ENCODE measurements at regions not wholly inside any gene's neighbourhood (a gene's known extent, or its start where the extent isn't known, plus 50 kb on each side); places are given as distances from the start of the nearest gene placed in this dataset.

GRCh38 chr11:91188484-91188883, 965.6 kb upstream of the CHORDC1 start:
- DNase-seq = no peak

DNA sequence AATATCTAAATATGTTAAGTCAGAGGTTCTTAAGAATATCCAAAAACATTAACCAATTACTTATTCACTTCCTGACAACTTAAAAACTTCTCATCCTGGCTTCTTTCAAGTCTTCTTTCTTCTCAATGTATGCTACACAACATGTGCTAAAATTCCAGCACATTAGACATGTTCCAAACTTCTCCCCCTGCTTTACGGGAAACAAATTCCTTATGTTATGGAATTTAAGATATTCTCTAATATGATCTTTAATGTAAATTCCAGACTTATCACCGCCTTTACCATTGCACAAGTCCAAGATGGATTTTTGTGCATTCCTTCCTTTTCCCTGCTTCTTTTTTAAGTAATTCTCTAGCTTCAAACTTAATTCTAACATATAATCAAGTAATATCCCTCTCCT, 964.5 kb upstream of the CHORDC1 start:
- no peak for DNase-seq

DNA sequence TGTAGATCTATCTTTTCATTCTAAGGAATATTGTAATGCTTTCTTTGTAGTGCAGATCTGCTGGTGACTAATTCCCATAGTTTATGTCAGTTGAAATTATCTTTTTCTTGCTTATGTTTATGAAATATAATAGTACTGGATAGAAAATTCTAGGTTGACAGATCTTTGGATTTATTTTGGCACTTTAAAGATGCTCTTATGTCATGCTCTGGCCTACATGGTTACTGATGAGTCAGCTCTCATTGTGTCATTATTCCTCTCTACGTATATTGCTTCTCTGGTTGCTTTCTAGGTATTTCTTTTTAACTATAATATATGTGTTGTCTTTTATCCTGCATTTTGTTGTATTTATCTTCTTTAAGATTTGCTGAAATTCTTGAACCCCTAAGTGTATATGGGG, 955.5 kb upstream of the CHORDC1 start:
- no peak for DNase-seq

- no peak for DNase-seq
Observed at GRCh38 chr11:91174734-91175133, 951.9 kb upstream of the CHORDC1 start.

DNA sequence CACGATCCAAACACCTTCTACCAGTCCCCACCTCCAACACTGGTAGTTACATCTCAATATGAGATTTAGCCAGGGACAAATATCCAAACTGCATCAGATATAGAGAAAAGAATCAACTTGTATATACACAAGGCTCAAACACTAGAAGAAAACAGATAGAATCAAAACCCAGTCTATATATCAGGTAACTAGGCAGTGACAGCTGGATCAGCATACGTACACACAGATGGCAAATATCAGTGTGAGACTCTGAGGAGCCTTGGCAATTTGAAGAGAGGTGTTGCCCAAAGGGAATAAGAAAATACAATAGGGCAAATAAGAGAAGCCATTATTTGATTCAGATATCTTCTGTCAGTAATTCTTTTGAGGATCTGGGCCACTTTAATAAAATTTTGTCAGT, 951.3 kb upstream of the CHORDC1 start:
- no peak for DNase-seq

GRCh38 chr11:91173701-91174100, 950.9 kb upstream of the CHORDC1 start:
- no peak for DNase-seq

DNA sequence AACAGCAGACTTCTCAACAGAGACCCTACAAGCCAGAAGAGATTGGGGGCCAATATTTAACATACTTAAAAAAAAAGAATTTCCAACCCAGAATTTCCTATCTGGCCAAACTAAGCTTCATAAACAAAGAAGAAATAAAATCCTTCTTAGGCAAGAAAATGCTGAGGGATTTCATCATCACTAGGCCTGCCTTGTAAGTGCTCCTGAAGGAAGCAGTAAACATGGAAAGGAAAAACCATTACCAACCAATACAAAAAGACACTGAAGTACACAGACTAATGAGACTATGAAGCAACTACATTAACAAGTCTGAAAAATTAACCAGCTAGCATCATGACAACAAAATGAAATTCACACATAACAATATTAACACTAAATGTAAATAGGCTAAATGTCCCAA, 947.9 kb upstream of the CHORDC1 start:
- no peak for DNase-seq

DNA sequence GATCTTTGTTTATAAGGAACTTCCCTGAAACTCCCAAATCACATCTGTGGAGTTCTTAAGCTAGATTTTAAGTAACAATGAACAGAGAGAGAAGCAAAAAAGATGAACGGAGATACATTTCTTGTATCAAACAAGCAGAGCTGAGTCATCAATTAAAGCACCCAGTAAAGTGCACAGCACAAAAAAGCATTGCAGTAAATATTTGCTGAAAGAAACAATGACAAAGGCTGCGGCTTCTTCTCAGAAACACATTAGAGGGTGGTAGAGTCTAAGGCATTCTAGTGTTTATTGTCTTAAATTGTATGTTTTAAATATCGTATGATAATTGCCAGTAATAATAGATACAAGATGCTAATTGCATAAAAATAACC, 941.6 kb upstream of the CHORDC1 start:
- DNase-seq = no peak

GRCh38 chr11:91163619-91164451, 941.0 kb upstream of the CHORDC1 start:
- no peak for DNase-seq

- DNase-seq = no peak
Observed at GRCh38 chr11:91160661-91161060, 937.8 kb upstream of the CHORDC1 start.

DNA sequence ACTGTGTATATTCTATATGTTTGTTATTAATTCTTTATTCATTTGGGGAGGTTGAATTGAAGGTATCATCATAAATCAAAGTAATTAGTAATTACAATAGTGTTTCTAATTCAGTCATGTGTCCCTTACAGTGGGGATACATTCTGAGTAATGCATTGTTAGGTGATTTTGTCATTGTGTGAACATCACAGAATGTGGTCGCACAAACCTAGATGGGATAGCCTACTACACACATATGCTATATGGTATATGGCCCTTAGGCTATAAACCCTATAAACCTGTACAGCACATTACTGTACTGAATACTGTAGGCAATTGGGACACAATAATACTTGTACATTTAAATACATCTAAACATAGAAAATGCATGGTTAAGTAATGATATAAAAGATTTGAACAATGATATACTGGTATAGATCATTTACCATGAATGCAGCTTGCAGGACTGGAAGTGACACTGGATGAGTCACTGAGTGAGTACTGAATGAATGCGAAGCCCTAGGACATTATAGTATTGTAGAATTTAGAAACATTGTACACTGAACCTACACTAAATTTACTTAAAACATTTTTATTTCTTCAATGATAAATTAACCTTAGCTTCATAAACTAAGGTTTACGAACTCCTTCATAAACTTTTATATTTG, 936.2 kb upstream of the CHORDC1 start:
- DNase-seq = no peak

- DNase-seq = no peak
Observed at GRCh38 chr11:91158297-91158696, 935.4 kb upstream of the CHORDC1 start.

GRCh38 chr11:91156041-91156440, 933.2 kb upstream of the CHORDC1 start:
- DNase-seq = no peak

DNA sequence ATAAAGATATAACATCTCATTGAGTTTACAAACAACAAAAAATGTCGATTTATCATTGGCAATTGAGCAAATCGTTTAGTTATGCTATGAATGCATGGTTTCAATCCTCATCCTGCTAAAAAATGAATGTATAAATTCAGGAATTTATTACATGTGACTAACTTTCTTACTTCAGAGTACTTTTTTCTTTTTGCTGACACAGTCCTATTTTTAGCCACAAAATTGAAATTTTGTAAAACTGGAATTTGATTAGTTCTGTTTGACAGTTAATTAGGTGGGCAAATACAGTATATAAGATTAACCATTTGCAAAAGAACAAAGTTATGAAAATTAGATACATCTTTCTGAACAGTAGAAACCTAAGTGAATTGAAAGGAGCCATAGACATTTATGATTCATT, 925.0 kb upstream of the CHORDC1 start:
- DNase-seq = no peak

- no peak for DNase-seq
Observed at GRCh38 chr11:91141655-91142054, 918.8 kb upstream of the CHORDC1 start.

DNA sequence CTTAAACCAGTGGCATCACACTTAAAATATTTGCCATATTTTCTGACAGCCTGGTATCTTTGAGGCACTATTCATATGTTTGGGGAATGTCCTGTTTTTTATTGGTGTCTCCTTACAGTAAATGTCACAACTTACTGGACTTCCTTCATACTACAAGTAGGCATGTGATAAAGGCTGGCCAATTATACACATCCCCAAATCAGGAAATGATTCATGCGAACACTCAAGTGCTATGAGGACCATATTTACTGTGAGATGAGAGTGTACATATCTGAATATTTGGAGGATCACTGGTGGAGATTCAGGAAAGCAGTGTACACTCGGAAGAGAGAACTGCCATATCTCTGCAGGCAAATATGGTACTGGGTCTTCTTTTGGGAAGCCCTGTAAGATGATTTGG, 913.8 kb upstream of the CHORDC1 start:
- no peak for DNase-seq

- DNase-seq = no peak
Observed at GRCh38 chr11:91133361-91133760, 910.5 kb upstream of the CHORDC1 start.

- DNase-seq = no peak
Observed at GRCh38 chr11:91129596-91129995, 906.7 kb upstream of the CHORDC1 start.

GRCh38 chr11:91124363-91124762, 901.5 kb upstream of the CHORDC1 start:
- no peak for DNase-seq

DNA sequence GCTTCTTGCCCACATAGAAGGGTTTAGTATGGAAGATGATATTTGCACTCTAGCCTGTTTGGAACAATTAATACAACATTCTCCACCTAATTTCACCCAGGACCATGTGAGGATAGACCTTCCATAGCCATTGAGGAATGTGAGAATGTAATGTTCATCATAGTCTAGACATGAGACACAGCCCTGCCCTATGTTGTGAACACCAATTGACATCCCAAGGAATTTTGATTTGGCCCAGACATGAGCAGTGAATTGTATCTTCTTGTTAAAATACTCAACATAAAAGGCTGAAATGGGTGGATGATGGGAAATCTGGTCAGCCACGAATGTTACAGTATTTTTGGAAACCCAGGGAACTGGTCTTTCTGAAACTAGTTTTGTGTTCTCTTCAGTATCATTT, 892.3 kb upstream of the CHORDC1 start:
- no peak for DNase-seq

DNA sequence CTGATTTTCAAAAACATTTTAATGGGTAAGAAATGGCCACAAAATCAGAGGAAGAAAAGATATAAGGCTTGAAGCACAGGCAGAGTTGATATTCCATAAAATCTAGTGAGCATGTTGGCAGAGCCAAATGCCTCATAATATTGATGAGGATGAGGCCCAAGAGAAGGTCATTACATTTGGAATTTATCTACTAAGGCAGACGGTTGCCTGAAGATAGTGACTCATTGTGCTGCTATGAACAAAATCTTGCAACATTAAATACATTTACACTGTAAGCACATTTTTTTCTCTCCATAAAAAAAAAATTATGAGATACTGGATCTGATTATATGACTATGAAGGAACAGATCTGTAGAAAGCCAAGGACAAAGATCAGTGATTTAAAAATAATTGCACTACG, 881.4 kb upstream of the CHORDC1 start:
- no peak for DNase-seq

DNA sequence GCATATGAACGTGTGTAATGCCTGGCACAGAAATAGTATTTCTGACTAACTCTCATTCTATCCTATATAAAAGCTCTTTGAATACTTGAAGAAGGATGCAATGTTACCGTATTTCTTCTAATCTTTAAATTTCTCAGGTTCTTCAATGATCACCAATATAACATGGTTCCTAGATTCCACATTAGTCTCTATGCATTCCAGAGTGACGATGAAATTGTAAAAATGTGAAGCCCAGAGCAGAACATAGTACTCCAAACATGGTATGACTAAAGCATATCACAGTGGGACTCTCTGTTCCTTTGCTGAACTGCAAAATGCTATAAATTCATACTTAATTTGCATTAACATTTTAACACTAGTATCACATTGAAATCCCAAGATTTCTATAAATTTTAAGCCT, 877.6 kb upstream of the CHORDC1 start:
- DNase-seq = no peak

GRCh38 chr11:91097083-91097482, 874.2 kb upstream of the CHORDC1 start:
- no peak for DNase-seq

DNA sequence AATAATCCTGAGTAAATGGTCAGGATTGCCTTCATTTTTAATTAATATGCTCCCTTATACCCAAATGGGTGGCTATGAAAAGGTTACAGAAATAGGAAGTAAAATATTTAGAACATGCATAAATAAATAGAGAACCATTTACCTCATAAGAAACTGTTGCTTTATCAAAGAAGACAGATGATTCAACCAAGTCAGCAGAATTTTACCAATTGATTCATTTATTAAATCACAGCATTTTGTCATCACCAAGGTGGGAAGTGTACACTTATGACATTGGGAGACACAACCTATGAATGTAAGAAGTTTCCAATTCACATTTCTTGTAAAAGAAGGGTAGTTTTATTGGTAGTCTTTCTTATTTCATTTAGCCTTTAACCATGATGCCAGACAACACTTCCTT, 870.3 kb upstream of the CHORDC1 start:
- DNase-seq = no peak

GRCh38 chr11:91091563-91091962, 868.7 kb upstream of the CHORDC1 start:
- DNase-seq = no peak
